B cell (primary cell): ENCODE measurements at regions not wholly inside any gene's neighbourhood (a gene's known extent, or its start where the extent isn't known, plus 50 kb on each side); places are given as distances from the start of the nearest gene placed in this dataset.

Experiments used
- EZH2 ChIP-seq: IDR thresholded peaks from 2 replicates; pipeline ENCODE4 v1.6.1; 2012; ENCODE audit warnings: borderline replicate concordance, low read depth, mild to moderate bottlenecking, moderate library complexity, low read length; ENCODE audit not compliant: insufficient read depth, poor library complexity, severe bottlenecking
- TF ChIP-seq, protein P1 (sequence below): fragments of 200-600 bp; IDR thresholded peaks from one replicate; pipeline ENCODE4 v1.8.0; 2022; ENCODE audit warnings: antibody characterized with exemption, mild to moderate bottlenecking

DNA sequence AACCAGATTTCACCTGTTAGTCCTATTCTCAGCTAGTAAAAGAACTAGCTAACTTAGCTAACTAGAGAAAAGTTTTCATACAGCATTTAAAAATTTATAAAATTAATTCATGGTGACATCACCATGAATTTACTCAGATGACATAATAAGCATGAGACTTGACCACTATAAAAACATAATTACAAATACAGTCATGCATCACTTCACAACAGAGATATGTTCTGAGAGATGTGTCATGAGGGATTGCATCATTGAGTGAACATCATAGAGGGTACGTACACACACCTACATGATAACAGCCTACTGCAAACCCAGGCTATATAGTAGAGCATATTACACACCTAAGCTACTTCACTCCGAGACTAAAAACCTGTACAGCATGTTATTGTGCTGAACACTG lies 481.3 kb upstream of the CHAC2 start:
- TF ChIP-seq EZH2 = no peak
- TF ChIP-seq, protein P1, sequence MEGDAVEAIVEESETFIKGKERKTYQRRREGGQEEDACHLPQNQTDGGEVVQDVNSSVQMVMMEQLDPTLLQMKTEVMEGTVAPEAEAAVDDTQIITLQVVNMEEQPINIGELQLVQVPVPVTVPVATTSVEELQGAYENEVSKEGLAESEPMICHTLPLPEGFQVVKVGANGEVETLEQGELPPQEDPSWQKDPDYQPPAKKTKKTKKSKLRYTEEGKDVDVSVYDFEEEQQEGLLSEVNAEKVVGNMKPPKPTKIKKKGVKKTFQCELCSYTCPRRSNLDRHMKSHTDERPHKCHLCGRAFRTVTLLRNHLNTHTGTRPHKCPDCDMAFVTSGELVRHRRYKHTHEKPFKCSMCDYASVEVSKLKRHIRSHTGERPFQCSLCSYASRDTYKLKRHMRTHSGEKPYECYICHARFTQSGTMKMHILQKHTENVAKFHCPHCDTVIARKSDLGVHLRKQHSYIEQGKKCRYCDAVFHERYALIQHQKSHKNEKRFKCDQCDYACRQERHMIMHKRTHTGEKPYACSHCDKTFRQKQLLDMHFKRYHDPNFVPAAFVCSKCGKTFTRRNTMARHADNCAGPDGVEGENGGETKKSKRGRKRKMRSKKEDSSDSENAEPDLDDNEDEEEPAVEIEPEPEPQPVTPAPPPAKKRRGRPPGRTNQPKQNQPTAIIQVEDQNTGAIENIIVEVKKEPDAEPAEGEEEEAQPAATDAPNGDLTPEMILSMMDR = no peak
